Neural crest cell (in vitro differentiated cells): ENCODE measurements at regions not wholly inside any gene's neighbourhood (a gene's known extent, or its start where the extent isn't known, plus 50 kb on each side); places are given as distances from the start of the nearest gene placed in this dataset.

ENCODE experiments used
- DNase-seq: peaks from one replicate; pipeline ENCODE4 v3.0.0; 2021; ENCODE audit warnings: low read depth, mixed read lengths, low spot score
- H3K27ac Mint-ChIP-seq: one replicate; pipeline ENCODE4 v1.8.0; 2021; ENCODE audit warnings: mild to moderate bottlenecking, mixed read lengths; ENCODE audit not compliant: unreplicated experiment
- H3K27me3 Mint-ChIP-seq: 2 replicates; pipeline ENCODE4 v1.8.0; 2021; ENCODE audit warnings: low read depth, mild to moderate bottlenecking, mixed read lengths
- H3K36me3 Mint-ChIP-seq: 2 replicates; pipeline ENCODE4 v1.8.0; 2021; ENCODE audit warnings: low read depth, mild to moderate bottlenecking, mixed read lengths
- H3K4me1 Mint-ChIP-seq: 2 replicates; pipeline ENCODE4 v1.8.0; 2021; ENCODE audit warnings: mixed read lengths
- H3K4me3 Mint-ChIP-seq: one replicate; pipeline ENCODE4 v1.8.0; 2021; ENCODE audit warnings: mild to moderate bottlenecking, mixed read lengths
- H3K9me3 Mint-ChIP-seq: 2 replicates; pipeline ENCODE4 v1.8.0; 2021; ENCODE audit warnings: mixed read lengths
- TF ChIP-seq, protein P1 (sequence below): fragments of 200-600 bp; sonication (generic); conservative IDR thresholded peaks from 2 replicates; pipeline ENCODE4 v1.5.0; 2021; ENCODE audit warnings: antibody characterized with exemption, mild to moderate bottlenecking

GRCh38 chr20:24098886-24099285 lies 110.3 kb upstream of the GGTLC1 start:
- Mint-ChIP-seq H3K27ac (no peak overlapping the region), H3K36me3 (no peaks in the 10 kb centered on the region), H3K4me1 (peaks cover 19% of the 10 kb centered on the region), H3K4me3 (no peak overlapping the region), H3K9me3 (no peaks in the 10 kb centered on the region), H3K27me3 (peaks cover 22% of the 10 kb centered on the region)
- DNase-seq: no peak
- TF ChIP-seq, protein P1, sequence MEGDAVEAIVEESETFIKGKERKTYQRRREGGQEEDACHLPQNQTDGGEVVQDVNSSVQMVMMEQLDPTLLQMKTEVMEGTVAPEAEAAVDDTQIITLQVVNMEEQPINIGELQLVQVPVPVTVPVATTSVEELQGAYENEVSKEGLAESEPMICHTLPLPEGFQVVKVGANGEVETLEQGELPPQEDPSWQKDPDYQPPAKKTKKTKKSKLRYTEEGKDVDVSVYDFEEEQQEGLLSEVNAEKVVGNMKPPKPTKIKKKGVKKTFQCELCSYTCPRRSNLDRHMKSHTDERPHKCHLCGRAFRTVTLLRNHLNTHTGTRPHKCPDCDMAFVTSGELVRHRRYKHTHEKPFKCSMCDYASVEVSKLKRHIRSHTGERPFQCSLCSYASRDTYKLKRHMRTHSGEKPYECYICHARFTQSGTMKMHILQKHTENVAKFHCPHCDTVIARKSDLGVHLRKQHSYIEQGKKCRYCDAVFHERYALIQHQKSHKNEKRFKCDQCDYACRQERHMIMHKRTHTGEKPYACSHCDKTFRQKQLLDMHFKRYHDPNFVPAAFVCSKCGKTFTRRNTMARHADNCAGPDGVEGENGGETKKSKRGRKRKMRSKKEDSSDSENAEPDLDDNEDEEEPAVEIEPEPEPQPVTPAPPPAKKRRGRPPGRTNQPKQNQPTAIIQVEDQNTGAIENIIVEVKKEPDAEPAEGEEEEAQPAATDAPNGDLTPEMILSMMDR: no peak

DNA sequence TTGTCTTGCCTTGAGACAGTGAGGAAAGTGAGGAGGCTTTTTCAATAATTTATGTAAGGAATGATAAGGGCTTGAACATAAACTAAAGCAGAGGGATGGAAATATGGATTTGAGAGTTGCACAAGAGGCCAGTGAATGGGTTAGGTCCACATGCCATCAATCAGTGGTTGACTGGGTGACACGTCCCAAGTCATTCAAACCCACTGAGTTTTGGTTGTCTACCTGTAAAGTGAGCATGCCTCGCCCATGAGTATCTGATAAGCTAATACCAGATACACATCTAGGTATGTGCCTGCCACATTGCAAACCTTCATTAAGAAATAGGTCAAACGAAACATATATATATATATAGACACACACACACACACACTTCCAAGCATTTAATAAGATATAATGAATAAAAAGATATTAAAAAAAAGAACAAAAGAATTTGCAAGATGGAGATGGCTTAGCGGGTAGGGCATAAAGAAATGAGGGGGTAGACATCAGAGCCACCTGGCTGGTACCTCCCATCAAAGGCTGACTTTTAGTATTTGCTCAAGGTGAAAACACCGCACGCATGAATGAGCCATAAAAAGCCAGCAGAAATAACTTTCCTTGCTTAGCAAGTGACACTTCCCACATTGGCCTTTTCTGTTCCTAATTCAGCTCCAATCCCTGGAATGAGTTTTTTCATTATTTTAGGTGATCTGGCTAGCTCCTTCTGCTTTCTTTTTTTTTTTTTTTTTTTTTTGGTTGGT lies 109.1 kb upstream of the GGTLC1 start:
- no peak overlapping the region for H3K4me3 Mint-ChIP-seq
- peaks cover 19% of the 10 kb centered on the region for H3K4me1 Mint-ChIP-seq
- DNase-seq: no peak
- H3K27me3 Mint-ChIP-seq: peaks cover 22% of the 10 kb centered on the region
- H3K9me3 Mint-ChIP-seq: no peaks in the 10 kb centered on the region
- no peak overlapping the region for H3K27ac Mint-ChIP-seq
- TF ChIP-seq, protein P1: no peak
- H3K36me3 Mint-ChIP-seq: no peaks in the 10 kb centered on the region

DNA sequence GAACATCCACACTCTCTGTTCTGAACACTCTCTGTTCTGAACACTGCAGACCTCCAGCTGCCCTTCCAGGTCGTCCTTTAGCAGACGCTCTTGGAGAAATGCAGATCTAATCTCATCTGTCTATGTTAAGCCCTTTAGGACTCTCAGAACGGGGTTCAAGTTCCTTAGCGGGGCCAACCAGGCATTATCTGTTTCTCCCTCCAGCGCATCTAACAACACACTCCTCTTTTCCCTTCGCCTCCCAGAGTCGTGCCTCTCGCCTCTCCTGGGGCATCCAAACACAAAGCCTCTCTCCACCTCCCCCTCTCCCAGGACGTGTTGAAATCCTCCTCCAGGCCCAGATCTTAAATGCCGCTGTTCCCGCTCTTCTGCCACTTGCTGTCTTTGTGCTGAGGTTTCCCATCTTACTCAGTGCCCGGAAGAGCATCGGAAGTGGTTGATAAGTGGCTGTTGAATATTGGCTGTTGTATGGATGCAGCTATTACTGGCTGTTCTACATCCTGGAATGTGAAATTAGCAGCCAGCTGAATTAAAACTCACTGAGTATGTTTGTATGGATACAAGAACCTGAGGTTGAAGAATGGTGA lies 108.4 kb upstream of the GGTLC1 start:
- H3K4me1 Mint-ChIP-seq: peaks cover 19% of the 10 kb centered on the region
- TF ChIP-seq, protein P1: no peak
- peaks cover 18% of the 10 kb centered on the region for H3K27me3 Mint-ChIP-seq
- no peaks in the 10 kb centered on the region for H3K9me3 Mint-ChIP-seq
- H3K4me3 Mint-ChIP-seq: no peak overlapping the region
- H3K27ac Mint-ChIP-seq: peak overlapping the region; percentile 20
- H3K36me3 Mint-ChIP-seq: no peaks in the 10 kb centered on the region
- no peak for DNase-seq

GRCh38 chr20:24096264-24096663 lies 107.7 kb upstream of the GGTLC1 start:
- no peak for DNase-seq
- peak overlapping the region; percentile 74 for H3K27ac Mint-ChIP-seq
- peaks cover 19% of the 10 kb centered on the region for H3K4me1 Mint-ChIP-seq
- no peaks in the 10 kb centered on the region for H3K36me3 Mint-ChIP-seq
- H3K27me3 Mint-ChIP-seq: peaks cover 18% of the 10 kb centered on the region
- TF ChIP-seq, protein P1: no peak
- H3K9me3 Mint-ChIP-seq: no peaks in the 10 kb centered on the region
- H3K4me3 Mint-ChIP-seq: no peak overlapping the region

- TF ChIP-seq, protein P1: no peak
- no peak for DNase-seq
- peaks cover 19% of the 10 kb centered on the region for H3K4me1 Mint-ChIP-seq
- H3K36me3 Mint-ChIP-seq: no peaks in the 10 kb centered on the region
- H3K4me3 Mint-ChIP-seq: no peak overlapping the region
- H3K9me3 Mint-ChIP-seq: no peaks in the 10 kb centered on the region
- H3K27me3 Mint-ChIP-seq: peaks cover 18% of the 10 kb centered on the region
- H3K27ac Mint-ChIP-seq: no peak overlapping the region
Observed at GRCh38 chr20:24095756-24096155, 107.2 kb upstream of the GGTLC1 start.
